22Rv1 (cell line): ENCODE measurements at regions not wholly inside any gene's neighbourhood (a gene's known extent, or its start where the extent isn't known, plus 50 kb on each side); places are given as distances from the start of the nearest gene placed in this dataset.

Experiments used
- ZFX ChIP-seq: fragments of 450-650 bp; IDR thresholded peaks from 2 replicates; pipeline ENCODE4 v1.6.1; 2017; ENCODE audit warnings: antibody characterized with exemption, borderline replicate concordance
- TF ChIP-seq, protein P1 (sequence below): fragments of 450-650 bp; IDR thresholded peaks from 2 replicates; pipeline ENCODE4 v1.5.1; 2017; ENCODE audit warnings: mild to moderate bottlenecking

DNA sequence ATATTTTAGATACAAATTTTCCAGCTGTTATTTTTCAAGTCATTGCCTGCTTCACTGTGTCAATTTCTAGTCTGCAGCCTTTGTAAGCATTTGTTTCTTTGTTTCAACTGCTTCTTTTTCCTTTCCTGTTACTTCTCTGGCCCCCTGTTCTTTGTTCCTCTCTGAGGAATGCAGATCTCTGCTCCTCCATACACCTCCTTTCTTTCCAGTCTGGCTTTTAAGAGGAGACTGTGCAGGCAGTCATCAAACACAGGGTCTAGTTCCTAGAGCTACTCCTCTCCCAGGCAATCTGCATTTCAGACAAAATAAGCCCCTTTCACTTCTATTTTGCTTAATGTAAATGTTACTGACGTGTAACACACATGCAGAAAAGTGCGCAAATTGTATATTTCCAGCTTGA is 502.9 kb downstream of the PDCD6IP start:
- TF ChIP-seq, protein P1, sequence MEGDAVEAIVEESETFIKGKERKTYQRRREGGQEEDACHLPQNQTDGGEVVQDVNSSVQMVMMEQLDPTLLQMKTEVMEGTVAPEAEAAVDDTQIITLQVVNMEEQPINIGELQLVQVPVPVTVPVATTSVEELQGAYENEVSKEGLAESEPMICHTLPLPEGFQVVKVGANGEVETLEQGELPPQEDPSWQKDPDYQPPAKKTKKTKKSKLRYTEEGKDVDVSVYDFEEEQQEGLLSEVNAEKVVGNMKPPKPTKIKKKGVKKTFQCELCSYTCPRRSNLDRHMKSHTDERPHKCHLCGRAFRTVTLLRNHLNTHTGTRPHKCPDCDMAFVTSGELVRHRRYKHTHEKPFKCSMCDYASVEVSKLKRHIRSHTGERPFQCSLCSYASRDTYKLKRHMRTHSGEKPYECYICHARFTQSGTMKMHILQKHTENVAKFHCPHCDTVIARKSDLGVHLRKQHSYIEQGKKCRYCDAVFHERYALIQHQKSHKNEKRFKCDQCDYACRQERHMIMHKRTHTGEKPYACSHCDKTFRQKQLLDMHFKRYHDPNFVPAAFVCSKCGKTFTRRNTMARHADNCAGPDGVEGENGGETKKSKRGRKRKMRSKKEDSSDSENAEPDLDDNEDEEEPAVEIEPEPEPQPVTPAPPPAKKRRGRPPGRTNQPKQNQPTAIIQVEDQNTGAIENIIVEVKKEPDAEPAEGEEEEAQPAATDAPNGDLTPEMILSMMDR: no peak
- TF ChIP-seq ZFX: no peak
